HG03521 (cell line): ENCODE measurements at regions not wholly inside any gene's neighbourhood (a gene's known extent, or its start where the extent isn't known, plus 50 kb on each side); places are given as distances from the start of the nearest gene placed in this dataset.

ENCODE experiments used
- ATAC-seq: cut with Tn5 transposase; IDR thresholded peaks from one replicate; pipeline ENCODE4 v1.9.1; 2021; ENCODE audit warnings: mild to moderate bottlenecking, moderate library complexity; ENCODE audit not compliant: unreplicated experiment

DNA sequence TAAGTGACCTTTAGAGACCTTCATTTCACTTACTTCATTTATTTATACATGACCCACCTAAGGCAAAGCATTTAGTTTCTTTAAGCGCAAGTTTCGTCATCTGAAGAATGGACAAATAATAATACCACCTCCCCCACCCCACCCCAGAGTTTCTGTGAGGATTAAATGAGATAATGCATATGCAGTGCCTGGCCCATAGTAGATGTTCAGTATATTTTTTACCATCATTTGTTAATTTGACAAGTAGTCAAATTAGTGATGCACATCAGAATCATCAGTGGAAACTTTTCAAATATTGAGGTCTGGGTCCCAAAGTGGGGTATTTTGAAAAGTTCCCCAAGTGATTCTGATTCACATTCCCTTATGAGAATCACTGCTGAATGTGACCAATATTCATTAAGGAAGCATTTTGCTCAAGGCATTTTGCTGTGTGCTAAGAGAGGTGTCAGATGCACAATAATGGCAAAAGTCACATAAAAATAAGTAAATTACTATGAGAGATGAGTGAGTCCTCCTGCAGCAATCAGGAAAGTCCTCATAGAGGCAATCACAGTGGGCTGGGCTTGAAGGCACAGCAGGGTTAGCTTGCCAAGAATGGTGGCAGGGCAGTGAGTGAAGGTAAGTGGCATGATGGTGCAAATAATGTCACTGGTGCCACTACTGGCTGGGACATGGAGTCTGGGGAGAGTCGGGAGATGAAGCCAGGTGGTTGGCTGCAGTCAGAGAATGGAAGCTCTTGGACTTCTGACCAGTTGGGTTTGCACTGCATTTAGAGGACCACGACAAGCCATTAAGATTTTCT is 244.1 kb downstream of the PTEN start:
- no peak for ATAC-seq

GRCh38 chr10:88108115-88108610 is 244.7 kb downstream of the PTEN start:
- no peak for ATAC-seq

DNA sequence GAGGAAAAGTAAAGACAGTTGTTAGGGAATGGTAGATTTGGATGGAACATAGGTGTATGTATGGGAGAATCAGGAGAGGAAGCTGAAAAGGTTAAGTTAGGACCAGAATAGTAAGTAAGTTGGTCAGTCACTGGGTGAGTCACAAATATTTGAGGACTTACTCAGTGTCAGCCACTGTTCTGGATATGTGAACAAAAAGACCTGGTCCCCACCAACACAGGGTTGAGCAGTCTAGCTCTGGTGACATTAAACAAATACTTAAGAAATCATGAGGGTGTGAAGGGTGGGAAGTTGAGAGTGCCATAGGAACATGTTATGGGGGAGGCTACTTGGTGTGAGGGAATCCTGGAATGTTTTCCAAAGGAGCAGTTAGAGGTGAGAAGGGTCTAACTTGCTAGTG is 246.9 kb downstream of the PTEN start:
- no peak for ATAC-seq

GRCh38 chr10:88110822-88111221 is 247.4 kb downstream of the PTEN start:
- no peak for ATAC-seq

DNA sequence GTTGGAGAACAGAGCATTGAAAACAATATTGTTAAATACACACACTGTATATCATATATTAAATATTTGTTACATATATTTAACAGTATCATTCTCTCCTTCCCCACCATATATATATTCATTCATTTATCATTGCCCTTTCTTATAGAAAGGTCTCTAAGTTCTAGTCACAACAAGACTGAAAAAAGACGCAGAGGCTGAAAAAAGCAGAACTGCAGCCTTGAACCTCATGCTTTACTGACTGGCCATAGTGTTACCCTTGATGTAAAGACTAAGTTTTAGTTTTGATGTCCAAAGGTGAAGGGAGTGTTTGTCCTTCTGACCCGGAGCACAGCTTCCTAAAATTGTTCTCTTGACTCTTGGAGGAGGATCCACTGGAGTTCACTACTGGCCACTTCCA is 247.9 kb downstream of the PTEN start:
- ATAC-seq, result no peak

DNA sequence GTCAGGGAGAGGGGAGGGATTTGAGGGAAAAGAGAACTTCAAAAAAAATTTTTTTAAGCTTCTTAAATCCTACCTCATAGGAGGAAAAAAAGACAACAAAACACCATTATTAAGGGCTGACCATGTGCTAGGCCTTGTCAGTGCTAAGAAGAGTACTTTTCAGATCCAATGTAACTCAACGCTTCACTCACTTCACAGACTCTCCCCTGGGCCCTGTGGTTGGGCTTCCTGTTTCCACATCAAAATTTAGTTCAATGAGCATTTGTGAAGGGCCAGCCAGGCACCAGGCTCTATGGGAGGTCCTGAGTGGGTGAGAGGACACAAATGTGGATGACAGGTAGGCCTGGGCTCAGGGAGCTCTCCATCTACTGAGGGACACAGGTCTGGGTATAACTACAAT is 249.8 kb downstream of the PTEN start:
- no peak for ATAC-seq

DNA sequence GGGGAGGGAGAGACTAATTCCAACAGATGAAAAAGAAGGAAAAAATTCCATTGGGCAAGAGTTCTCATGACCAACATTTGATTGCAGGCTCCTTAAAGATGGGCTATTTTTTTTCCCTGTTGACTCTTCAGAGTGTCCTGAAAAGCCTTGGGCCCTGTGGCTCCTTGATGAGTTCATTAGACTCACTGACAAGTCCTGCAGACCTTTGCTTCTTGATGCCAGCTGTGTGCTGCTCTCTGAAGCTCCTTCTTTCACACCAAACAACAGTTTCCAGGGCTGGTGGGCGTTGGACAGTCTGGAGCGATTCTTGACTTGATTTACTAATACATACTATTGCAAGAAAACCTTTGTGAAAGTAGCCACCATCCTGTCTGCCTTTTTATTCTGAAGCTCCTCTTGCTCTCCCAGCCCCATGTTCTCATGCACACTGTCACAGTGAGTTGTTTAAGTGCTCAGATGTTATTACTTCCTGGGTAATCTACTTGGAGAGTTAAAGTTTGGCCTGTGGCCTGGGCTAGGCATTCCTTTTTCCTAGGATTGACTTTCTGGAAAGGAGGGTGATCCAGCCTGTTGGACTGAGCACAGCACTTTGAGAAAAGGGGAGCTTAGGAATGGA is 250.3 kb downstream of the PTEN start:
- ATAC-seq, result no peak

DNA sequence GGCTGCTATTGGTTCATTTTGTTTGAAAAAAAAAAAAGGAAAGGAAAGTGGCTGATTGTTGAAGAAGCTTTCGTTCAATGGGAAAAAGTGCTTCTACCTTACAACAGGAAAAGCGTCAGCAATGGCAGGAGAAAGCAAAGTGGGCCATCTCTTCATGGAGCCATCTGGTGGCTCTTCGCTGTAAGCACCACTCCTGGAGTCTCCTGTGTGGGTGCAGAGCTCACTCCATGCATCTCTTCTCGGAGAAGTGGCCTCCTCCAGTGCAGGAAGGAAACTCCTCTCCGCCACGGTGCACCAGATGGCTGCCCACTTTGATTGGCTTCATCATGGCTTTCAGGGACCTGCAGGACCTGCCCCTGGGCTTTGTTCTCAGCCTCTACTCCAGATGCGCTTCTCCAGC is 250.9 kb downstream of the PTEN start:
- ATAC-seq, result no peak

- no peak for ATAC-seq
These were observed 252.0 kb downstream of the PTEN start for GRCh38 chr10:88115407-88115806.

GRCh38 chr10:88115968-88116367 is 252.5 kb downstream of the PTEN start:
- no peak for ATAC-seq

- no peak for ATAC-seq
These were observed 253.1 kb downstream of the PTEN start for GRCh38 chr10:88116481-88116880.

DNA sequence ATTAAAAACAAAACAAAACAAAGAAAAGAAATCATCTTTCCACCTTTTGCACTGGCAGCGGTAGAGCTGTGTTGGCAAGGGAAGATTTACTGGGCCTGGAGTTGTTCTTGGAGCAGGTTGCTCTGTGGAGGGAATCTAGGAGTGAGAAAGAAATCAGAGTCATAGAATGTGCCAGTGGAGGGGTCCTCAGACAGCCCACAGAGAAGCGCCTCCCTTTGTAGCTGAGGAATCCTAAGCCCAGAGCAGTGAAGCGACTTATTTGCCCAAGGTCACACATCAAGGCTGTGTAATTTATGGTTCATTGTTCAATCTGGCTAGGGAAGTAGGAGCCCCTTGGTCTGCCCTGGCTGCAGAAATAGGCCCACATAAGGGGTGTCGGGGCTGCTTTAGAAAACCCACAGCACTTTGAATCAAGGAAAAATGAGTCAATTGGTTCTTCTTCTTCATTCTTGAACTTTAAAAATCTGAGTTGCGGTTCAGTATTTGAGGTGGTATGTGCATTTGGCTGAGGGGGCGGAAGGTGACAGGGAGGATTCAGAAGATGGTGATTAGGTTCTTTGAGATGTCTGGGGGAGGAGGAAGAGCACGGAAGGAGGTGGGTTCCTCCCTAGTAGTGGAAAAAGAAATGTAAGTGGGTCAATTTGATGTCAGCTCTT is 253.7 kb downstream of the PTEN start:
- ATAC-seq, result no peak

DNA sequence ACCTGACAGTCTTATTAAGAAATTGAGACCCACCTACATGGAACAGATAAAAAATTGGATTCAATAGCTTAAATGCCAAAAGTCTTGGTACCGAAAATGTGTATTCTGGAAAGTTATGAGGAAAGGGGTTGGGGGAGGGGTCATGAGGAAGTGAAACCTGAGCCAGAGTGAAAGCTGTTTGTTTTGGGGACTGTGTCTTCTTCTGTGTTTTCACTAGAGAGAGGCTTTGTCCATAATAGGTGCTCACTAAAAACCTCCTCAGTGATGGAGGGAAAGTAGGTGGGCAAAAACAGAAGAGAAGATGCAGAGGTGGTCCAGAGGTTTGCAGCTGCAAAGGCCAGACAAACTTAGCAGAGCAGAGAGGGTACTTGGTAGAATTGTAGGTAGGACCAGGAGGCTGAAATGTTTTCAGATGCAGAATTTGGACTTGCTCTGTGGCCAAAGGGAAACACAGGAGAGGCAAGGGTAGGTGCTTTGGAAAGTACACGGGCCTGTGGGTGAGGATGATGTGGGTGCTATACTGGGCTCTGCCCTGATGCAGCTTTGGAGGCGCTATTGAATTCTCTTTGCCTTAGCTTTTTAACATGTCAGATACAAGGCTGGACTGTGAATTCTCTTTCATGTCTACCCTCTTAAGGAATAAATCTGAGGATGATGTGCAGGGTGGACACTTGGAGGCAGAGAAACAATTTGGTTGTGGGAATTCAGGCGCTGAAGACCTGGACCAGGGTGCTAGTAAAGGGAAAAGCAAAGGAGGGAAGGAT is 254.6 kb downstream of the PTEN start:
- ATAC-seq, result no peak

- no peak for ATAC-seq
These were observed 255.3 kb downstream of the PTEN start for GRCh38 chr10:88118729-88119128.

- ATAC-seq, result no peak
These were observed 255.7 kb downstream of the PTEN start for GRCh38 chr10:88119160-88119559.

DNA sequence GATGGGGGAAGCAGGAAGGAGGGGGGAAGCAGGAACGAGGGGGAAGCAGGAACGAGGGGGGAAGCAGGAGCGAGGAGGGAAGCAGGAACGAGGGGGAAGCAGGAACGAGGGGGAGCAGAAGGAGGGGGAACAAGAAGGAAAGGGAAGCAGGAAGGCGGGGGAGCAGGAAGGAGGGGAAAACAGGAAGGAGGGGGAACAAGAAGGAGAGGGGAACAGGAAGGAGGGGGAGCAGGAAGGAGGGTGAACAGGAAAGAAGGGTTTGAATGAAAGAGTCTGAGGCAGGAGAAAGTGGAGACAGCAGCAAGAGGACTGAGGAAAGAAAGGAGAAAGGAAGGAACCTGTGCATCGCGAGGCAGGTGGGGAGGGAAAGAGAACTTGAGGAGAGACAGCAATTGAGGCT is 256.6 kb downstream of the PTEN start:
- ATAC-seq, result no peak

DNA sequence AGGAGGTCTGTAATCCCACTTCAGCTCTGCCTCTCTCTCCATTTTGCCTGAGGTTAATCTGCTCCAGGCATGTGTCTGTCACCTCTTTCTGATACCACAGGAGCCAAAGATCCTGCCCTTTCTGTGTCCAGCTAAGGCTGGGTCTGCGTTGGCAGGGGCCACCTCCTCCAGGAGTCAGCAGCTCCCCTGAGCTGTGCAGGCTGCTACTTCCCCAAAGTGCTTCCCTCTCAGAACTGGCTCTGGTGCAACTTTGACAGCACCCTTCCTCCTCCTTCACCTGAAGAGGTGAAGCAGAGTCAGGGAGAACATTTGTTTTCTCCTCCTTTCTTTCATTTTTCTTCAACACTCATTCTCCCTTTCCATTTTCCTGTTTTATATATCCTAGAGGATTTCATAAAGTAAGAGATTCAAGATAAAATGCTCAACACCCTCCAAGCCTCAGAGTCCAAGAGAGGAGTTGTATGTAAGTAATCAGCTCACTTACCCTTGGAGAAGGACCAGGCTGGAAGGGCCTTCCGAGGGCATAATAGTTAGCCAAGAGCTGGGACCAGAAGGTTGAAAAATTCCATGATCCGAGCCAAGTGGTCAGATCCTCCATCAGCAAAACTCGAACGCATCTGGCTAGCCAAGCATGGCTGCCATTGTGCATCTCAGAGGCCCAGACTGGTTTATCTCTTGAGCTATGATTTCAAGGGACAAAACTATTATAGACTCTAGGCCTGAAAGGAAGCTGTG is 257.3 kb downstream of the PTEN start:
- no peak for ATAC-seq

DNA sequence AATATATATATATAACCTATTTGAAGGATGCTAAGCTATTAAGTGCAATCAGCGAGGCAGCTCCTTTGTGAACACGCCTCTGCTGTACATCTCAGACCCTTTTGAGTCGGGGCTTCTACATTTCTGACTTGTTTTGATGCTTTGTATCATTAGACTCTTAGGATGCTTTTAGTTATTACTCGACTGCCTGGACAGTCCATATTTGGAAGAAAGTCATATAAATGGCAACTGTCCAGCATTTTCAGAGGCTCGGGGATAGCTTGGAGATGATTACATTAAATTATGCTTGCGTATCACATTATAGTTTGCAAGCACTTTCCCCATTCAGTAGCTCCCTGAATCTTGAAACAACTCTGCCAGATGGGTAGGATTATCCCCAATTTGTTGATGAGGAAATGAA is 257.9 kb downstream of the PTEN start:
- ATAC-seq, result no peak

- ATAC-seq, result no peak
These were observed 258.7 kb downstream of the PTEN start for GRCh38 chr10:88122145-88122544.

DNA sequence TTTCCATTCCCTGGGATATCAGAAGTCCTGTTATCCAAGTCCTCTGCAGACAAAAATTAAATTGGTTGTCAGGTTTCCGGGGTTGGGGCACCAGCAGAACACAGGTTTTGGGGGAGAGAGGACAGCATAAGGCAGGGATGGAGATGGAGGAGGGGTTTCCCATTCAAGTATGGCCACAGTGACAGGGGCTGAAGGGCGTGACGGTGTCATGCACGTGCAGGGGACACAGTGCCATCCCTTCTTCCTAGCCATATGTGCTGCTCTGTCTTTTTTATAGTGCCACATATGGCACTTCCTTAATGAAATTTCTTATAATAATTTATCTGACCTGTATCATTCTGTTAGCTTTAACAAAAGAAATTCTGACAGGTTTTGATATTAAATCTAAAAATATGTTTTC is 259.2 kb downstream of the PTEN start:
- no peak for ATAC-seq

DNA sequence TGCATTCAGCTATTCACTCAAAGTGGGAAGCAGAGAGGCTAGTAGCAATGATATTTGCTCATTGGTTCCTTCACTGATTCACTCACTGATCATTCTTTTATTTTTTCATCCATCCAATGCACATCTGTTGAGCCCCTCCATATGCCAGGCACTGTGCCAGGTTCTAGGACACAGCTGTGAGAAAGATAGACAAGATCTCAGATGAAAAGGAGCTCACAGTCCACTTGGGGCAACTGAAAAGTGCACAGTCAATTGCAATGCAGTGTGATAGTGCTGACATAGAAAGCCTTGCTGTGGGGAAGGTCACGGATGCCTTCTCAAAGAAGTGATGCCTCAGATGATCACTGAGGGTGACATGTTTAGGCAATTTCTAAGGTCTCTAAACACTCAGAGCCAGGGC is 262.3 kb downstream of the PTEN start:
- no peak for ATAC-seq
